SU-DHL-6 (cell line): ENCODE measurements at regions not wholly inside any gene's neighbourhood (a gene's known extent, or its start where the extent isn't known, plus 50 kb on each side); places are given as distances from the start of the nearest gene placed in this dataset.

Experiments used
- H2AFZ ChIP-seq: fragments of 200-600 bp; sonication (generic); 2 replicates; pipeline ENCODE4 v1.6.1; 2014; ENCODE audit warnings: low read depth, mild to moderate bottlenecking, moderate library complexity, mixed read lengths, antibody characterized with exemption, low read length; ENCODE audit not compliant: severe bottlenecking
- H3F3A ChIP-seq: fragments of 200-600 bp; shearing (Covaris generic); 2 replicates; pipeline ENCODE4 v1.6.0; 2016; ENCODE audit warnings: antibody characterized with exemption, mild to moderate bottlenecking; ENCODE audit not compliant: insufficient read depth
- H3K27ac ChIP-seq: fragments of 200-600 bp; sonication (generic); 2 replicates; pipeline ENCODE4 v1.5.1; 2016; ENCODE audit warnings: low read depth, mild to moderate bottlenecking, low read length, moderate library complexity, mixed read lengths
- H3K27me3 ChIP-seq: fragments of 200-600 bp; sonication (generic), shearing (Covaris generic); 2 replicates; pipeline ENCODE4 v1.6.0; 2014; ENCODE audit warnings: mild to moderate bottlenecking, low read length
- H3K36me3 ChIP-seq: fragments of 200-600 bp; sonication (generic); 2 replicates; pipeline ENCODE4 v1.6.1; 2014; ENCODE audit warnings: mild to moderate bottlenecking, low read length, mixed read lengths
- H3K4me2 ChIP-seq: fragments of 300-600, 200-600 bp; shearing (Covaris generic), sonication (generic); 2 replicates; pipeline ENCODE4 v1.6.0; 2014; ENCODE audit warnings: low read length, low read depth, mild to moderate bottlenecking; ENCODE audit not compliant: poor library complexity, severe bottlenecking
- H3K4me3 ChIP-seq: fragments of 200-600 bp; sonication (generic); 2 replicates; pipeline ENCODE4 v1.5.1; 2014; ENCODE audit warnings: antibody characterized with exemption, low read length, mild to moderate bottlenecking, mixed read lengths; ENCODE audit not compliant: insufficient read depth, poor library complexity, severe bottlenecking
- H3K79me2 ChIP-seq: fragments of 200-600 bp; sonication (generic); 2 replicates; pipeline ENCODE4 v1.6.1; 2014; ENCODE audit warnings: mild to moderate bottlenecking, low read length, moderate library complexity; ENCODE audit not compliant: insufficient read depth
- H3K9ac ChIP-seq: fragments of 200-600 bp; sonication (generic); 2 replicates; pipeline ENCODE4 v1.7.0; 2014; ENCODE audit warnings: mild to moderate bottlenecking, low read length
- H3K9me2 ChIP-seq: fragments of 200-600 bp; sonication (generic); replicated peaks from 2 replicates; pipeline ENCODE4 v1.6.1; 2014; ENCODE audit warnings: low read length; ENCODE audit not compliant: insufficient read depth
- H3K9me3 ChIP-seq: fragments of 200-600 bp; sonication (generic); 2 replicates; pipeline ENCODE4 v1.6.1; 2014; ENCODE audit warnings: low read length, mixed read lengths; ENCODE audit not compliant: insufficient read depth
- H4K20me1 ChIP-seq: fragments of 200-600 bp; sonication (generic); 2 replicates; pipeline ENCODE4 v1.6.1; 2014; ENCODE audit warnings: low read depth, mild to moderate bottlenecking, antibody characterized with exemption, low read length, moderate library complexity, mixed read lengths
- CTCF ChIP-seq: fragments of 200-600 bp; sonication (generic); IDR thresholded peaks from one replicate; pipeline ENCODE4 v1.5.1; 2017; ENCODE audit warnings: antibody characterized with exemption, mild to moderate bottlenecking, low read length, moderate library complexity; ENCODE audit not compliant: insufficient read depth, poor library complexity, severe bottlenecking
- EZH2phosphoT487 ChIP-seq: fragments of 200-600 bp; sonication (generic), shearing (Covaris generic); conservative IDR thresholded peaks from 2 replicates; pipeline ENCODE4 v1.6.1; 2018; ENCODE audit warnings: mild to moderate bottlenecking, antibody characterized with exemption, low read length, moderate library complexity, mixed read lengths

GRCh38 chr1:5111581-5111980, 457.2 kb downstream of the AJAP1 start:
- Histone ChIP-seq H4K20me1 (no peaks in the 10 kb centered on the region), H3K36me3 (no peaks in the 10 kb centered on the region), H3K9me3 (no peaks in the 10 kb centered on the region), H3F3A (no peaks in the 10 kb centered on the region), H3K4me2 (no peak overlapping the region), H3K27me3 (no peaks in the 10 kb centered on the region), H3K79me2 (no peaks in the 10 kb centered on the region), H2AFZ (no peak overlapping the region), H3K9me2 (no peaks in the 10 kb centered on the region), H3K4me3 (no peak overlapping the region), H3K9ac (no peak overlapping the region), H3K27ac (no peak overlapping the region)
- TF ChIP-seq CTCF (no peak), EZH2phosphoT487 (no peak)

- H3K9me2 ChIP-seq, result no peaks in the 10 kb centered on the region
- H3F3A ChIP-seq, result no peaks in the 10 kb centered on the region
- H3K4me2 ChIP-seq, result no peak overlapping the region
- H2AFZ ChIP-seq, result no peak overlapping the region
- TF ChIP-seq CTCF, result no peak
- TF ChIP-seq EZH2phosphoT487, result no peak
- H3K27ac ChIP-seq, result no peak overlapping the region
- H3K9me3 ChIP-seq, result no peaks in the 10 kb centered on the region
- H3K79me2 ChIP-seq, result no peaks in the 10 kb centered on the region
- no peak overlapping the region for H3K4me3 ChIP-seq
- H3K9ac ChIP-seq, result no peak overlapping the region
- H4K20me1 ChIP-seq, result no peaks in the 10 kb centered on the region
- H3K27me3 ChIP-seq, result no peaks in the 10 kb centered on the region
- no peaks in the 10 kb centered on the region for H3K36me3 ChIP-seq
Measured at GRCh38 chr1:5110508-5110907, 456.1 kb downstream of the AJAP1 start.

- Histone ChIP-seq H4K20me1 (no peaks in the 10 kb centered on the region), H3K36me3 (no peaks in the 10 kb centered on the region), H3K79me2 (no peaks in the 10 kb centered on the region), H3F3A (no peaks in the 10 kb centered on the region), H3K4me2 (no peak overlapping the region), H3K9me3 (no peaks in the 10 kb centered on the region), H3K4me3 (no peak overlapping the region), H2AFZ (no peak overlapping the region), H3K9ac (no peak overlapping the region), H3K27me3 (no peaks in the 10 kb centered on the region), H3K27ac (no peak overlapping the region), H3K9me2 (no peaks in the 10 kb centered on the region)
- no peak for TF ChIP-seq EZH2phosphoT487
- no peak for TF ChIP-seq CTCF
Measured at GRCh38 chr1:5109633-5110032, 455.2 kb downstream of the AJAP1 start.

DNA sequence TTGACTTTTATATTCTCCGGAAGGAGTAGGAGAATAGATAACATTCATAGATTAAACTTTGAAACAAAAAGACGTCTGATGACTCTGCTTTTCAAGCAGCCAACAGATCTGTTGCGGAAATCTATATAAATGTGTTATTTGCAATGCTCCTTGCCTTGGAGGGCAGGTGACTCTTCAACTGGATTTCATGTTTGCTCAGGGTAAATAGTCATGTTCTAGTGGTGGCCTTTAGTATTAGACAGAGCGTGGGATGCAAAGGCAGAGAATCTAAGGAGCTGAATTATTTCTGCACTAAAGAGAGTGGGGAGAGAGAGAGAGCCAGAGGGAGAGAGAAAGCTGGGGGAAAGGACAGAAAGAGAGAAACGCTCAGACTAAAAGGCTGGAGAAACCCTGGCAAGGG, 454.3 kb downstream of the AJAP1 start:
- no peak overlapping the region for H3K4me2 ChIP-seq
- TF ChIP-seq EZH2phosphoT487, result no peak
- no peak for TF ChIP-seq CTCF
- H3K9me2 ChIP-seq, result no peaks in the 10 kb centered on the region
- no peak overlapping the region for H3K27ac ChIP-seq
- H2AFZ ChIP-seq, result no peak overlapping the region
- H3K79me2 ChIP-seq, result no peaks in the 10 kb centered on the region
- no peak overlapping the region for H3K9ac ChIP-seq
- no peaks in the 10 kb centered on the region for H3K27me3 ChIP-seq
- H3F3A ChIP-seq, result no peaks in the 10 kb centered on the region
- H3K9me3 ChIP-seq, result no peaks in the 10 kb centered on the region
- no peaks in the 10 kb centered on the region for H3K36me3 ChIP-seq
- no peaks in the 10 kb centered on the region for H4K20me1 ChIP-seq
- H3K4me3 ChIP-seq, result no peak overlapping the region
